AG10803 (cell line): ENCODE measurements at regions not wholly inside any gene's neighbourhood (a gene's known extent, or its start where the extent isn't known, plus 50 kb on each side); places are given as distances from the start of the nearest gene placed in this dataset.

Source experiments
- DNase-seq: peaks from one replicate; pipeline ENCODE4 v3.0.0; 2010; ENCODE audit warnings: low read depth
- H3K4me3 ChIP-seq: 2 replicates; pipeline ENCODE4 v1.5.1; 2011; ENCODE audit warnings: mild to moderate bottlenecking, low read length, control low read depth
- TF ChIP-seq, protein P1 (sequence below): conservative IDR thresholded peaks from 2 replicates; pipeline ENCODE4 v1.5.1; 2011; ENCODE audit warnings: mild to moderate bottlenecking, low read length, control low read depth, inconsistent platforms

- DNase-seq, result peak; percentile 62
- TF ChIP-seq, protein P1, sequence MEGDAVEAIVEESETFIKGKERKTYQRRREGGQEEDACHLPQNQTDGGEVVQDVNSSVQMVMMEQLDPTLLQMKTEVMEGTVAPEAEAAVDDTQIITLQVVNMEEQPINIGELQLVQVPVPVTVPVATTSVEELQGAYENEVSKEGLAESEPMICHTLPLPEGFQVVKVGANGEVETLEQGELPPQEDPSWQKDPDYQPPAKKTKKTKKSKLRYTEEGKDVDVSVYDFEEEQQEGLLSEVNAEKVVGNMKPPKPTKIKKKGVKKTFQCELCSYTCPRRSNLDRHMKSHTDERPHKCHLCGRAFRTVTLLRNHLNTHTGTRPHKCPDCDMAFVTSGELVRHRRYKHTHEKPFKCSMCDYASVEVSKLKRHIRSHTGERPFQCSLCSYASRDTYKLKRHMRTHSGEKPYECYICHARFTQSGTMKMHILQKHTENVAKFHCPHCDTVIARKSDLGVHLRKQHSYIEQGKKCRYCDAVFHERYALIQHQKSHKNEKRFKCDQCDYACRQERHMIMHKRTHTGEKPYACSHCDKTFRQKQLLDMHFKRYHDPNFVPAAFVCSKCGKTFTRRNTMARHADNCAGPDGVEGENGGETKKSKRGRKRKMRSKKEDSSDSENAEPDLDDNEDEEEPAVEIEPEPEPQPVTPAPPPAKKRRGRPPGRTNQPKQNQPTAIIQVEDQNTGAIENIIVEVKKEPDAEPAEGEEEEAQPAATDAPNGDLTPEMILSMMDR, result no peak
Observed at GRCh38 chr9:78940121-78940855, 631.5 kb upstream of the TLE4 start.

DNA sequence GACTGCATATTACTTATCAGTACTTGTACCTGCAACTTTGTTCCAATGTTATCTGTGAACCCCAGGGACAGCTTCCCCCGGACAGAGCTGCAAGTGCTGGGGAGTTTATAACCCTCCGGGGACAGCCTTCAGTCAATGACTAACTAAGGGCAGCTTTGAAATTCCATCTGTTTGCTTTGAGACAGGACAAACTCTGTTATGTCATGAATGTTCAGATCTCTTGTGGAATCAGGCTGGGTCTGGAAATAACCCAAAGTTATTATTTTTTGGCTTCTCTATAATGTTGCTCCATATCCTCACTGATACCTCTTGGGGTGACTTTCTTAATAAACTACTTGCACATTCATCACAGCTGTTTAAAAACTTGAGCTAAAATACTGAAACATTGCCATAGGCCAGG, 617.5 kb upstream of the TLE4 start:
- peak; percentile 70 for DNase-seq
- no peak overlapping the region for H3K4me3 ChIP-seq
- TF ChIP-seq, protein P1, result no peak; the same call in 1 of the 2 replicates

More at GRCh38 chr9:78940121-78940855, 631.5 kb upstream of the TLE4 start:
- H3K4me3 ChIP-seq, result no peak overlapping the region

DNA sequence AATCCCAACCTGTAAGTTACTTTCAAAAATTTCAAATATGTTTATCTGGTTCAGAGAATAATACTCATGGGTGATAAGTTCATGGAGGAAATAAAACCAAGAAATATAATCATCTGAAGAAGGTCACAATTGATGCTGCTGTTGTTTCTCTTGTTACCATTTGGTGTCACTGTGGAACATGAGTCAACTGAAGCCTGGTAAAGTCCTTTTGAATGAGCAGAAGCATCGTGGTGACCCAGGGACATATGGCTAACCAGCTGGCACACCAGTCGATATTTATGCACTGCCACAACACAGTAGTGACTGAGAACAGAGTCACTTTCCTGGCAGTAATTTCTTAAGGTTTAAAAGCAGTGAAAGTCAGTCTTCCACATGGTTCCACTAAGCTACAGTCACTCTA, 612.9 kb upstream of the TLE4 start:
- H3K4me3 ChIP-seq, result no peak overlapping the region
- DNase-seq, result no peak
- TF ChIP-seq, protein P1, result no peak

DNA sequence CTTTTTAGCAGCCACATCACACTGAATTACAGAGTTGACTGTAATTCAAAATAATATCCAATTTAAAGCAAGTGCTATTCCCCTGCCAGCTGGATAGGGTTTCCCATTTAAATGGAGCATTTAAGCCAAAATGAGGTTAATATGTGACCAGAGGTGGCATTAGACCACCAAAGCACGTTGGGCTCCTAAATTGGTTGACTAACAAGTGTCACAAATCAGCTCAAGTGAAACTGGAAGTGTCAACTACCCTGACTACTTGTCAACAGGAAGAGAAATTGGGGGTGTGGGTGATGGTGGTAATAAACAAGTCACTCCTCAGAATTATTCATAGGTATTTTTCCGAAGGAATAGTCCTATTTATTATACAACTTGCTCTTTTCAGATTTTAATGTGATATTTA, 609.6 kb upstream of the TLE4 start:
- no peak overlapping the region for H3K4me3 ChIP-seq
- TF ChIP-seq, protein P1, result no peak
- no peak for DNase-seq

GRCh38 chr9:78963911-78964310, 607.9 kb upstream of the TLE4 start:
- TF ChIP-seq, protein P1, result no peak
- H3K4me3 ChIP-seq, result no peak overlapping the region
- DNase-seq, result no peak

DNA sequence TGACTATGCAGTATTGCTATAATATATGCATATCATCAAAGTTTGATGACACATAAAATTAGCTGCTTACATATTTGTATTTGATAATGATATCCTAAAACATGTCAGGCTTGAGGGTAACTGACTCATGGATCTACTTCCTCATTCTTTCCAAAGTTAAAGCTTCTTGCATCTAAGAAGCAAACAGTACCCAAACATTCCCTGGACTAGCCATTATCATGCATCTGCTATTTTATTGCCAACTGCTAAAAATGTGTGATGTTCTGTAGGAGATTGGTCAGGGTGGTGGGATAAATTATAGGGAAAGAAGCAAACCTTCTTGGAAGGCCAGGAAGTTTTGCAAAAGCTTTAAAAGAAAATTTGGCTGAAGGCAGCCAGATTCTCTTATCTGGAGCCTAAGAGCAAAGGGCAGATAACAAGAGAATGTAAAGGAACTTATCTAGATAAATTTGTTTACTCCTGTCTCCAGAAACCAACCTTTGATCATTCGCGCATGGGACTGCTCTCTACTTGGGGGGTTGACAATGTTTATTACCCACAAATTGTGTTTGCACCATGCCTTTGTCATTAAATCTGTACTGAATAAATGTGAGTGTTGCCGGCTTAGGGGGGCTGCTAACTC, 604.1 kb upstream of the TLE4 start:
- DNase-seq, result peak; percentile 28
- TF ChIP-seq, protein P1, result no peak
- H3K4me3 ChIP-seq, result no peak overlapping the region

DNA sequence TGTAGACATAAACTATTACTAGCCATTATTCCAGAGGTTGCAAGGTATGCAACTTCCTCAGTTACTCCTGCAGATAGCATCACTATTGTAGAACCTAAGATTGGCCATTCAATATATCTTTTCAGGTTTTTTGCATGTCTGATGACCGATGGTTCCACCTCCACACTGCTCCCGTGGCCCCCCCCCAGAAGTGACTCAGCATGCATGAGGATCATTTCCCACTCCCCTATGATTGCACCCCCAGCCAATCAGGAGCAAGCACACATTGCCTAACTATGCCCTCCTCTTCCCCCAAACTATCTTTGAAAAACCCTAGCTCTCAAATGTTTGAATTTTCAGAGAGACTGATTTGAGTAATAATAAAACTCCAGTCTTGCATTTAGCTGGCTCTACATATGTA, 601.4 kb upstream of the TLE4 start:
- TF ChIP-seq, protein P1, result no peak
- no peak overlapping the region for H3K4me3 ChIP-seq
- DNase-seq, result no peak
